Mesothelial cell of epicardium (in vitro differentiated cells): ENCODE measurements at regions not wholly inside any gene's neighbourhood (a gene's known extent, or its start where the extent isn't known, plus 50 kb on each side); places are given as distances from the start of the nearest gene placed in this dataset.

Experiments
- DNase-seq, 2 experiments: peaks; one replicate each; pipeline ENCODE4 v3.0.0; 2021; ENCODE audit warnings: low spot score in 2 of 2; ENCODE audit not compliant: unreplicated experiment in 2 of 2
- H3K27ac Mint-ChIP-seq: 2 replicates; pipeline ENCODE4 v1.8.0; 2021; ENCODE audit warnings: mixed read lengths
- H3K27me3 Mint-ChIP-seq: 2 replicates; pipeline ENCODE4 v1.8.0; 2021; ENCODE audit warnings: low read depth, mixed read lengths
- H3K36me3 Mint-ChIP-seq: 2 replicates; pipeline ENCODE4 v1.8.0; 2021; ENCODE audit warnings: mixed read lengths
- H3K4me1 Mint-ChIP-seq: 2 replicates; pipeline ENCODE4 v1.8.0; 2021; ENCODE audit warnings: mixed read lengths
- H3K4me3 Mint-ChIP-seq: 2 replicates; pipeline ENCODE4 v1.8.0; 2021; ENCODE audit warnings: mild to moderate bottlenecking, moderate library complexity, mixed read lengths
- H3K9me3 Mint-ChIP-seq: 2 replicates; pipeline ENCODE4 v1.8.0; 2021; ENCODE audit warnings: mixed read lengths
- CTCF ChIP-seq: fragments of 200-600 bp; sonication (generic); IDR thresholded peaks from one replicate; pipeline ENCODE4 v1.5.0; 2021; ENCODE audit warnings: antibody characterized with exemption; ENCODE audit not compliant: unreplicated experiment

- Mint-ChIP-seq H3K4me1 (peaks cover 8% of the 10 kb centered on the region), H3K27me3 (no peaks in the 10 kb centered on the region), H3K36me3 (peaks cover 6% of the 10 kb centered on the region)
Measured at GRCh38 chr5:96243862-96244261, 189.2 kb downstream of the PCSK1 start.

GRCh38 chr5:96243203-96243602 is 189.8 kb downstream of the PCSK1 start:
- H3K9me3 Mint-ChIP-seq: no peaks in the 10 kb centered on the region
- no peak for DNase-seq
- H3K36me3 Mint-ChIP-seq: peaks cover 6% of the 10 kb centered on the region
- no peaks in the 10 kb centered on the region for H3K27me3 Mint-ChIP-seq
- H3K4me3 Mint-ChIP-seq: no peak overlapping the region
- H3K4me1 Mint-ChIP-seq: peaks cover 8% of the 10 kb centered on the region
- TF ChIP-seq CTCF: no peak
- H3K27ac Mint-ChIP-seq: no peak overlapping the region

More at GRCh38 chr5:96243862-96244261, 189.2 kb downstream of the PCSK1 start:
- no peak overlapping the region for H3K4me3 Mint-ChIP-seq
- no peak overlapping the region for H3K27ac Mint-ChIP-seq
- no peaks in the 10 kb centered on the region for H3K9me3 Mint-ChIP-seq
- no peak for DNase-seq
- no peak for TF ChIP-seq CTCF

GRCh38 chr5:96242571-96242970 is 190.5 kb downstream of the PCSK1 start:
- Mint-ChIP-seq H3K4me3 (no peak overlapping the region), H3K27me3 (no peaks in the 10 kb centered on the region), H3K36me3 (peaks cover 6% of the 10 kb centered on the region), H3K27ac (no peak overlapping the region), H3K9me3 (no peaks in the 10 kb centered on the region), H3K4me1 (peaks cover 7% of the 10 kb centered on the region)
- no peak for DNase-seq
- TF ChIP-seq CTCF: no peak

GRCh38 chr5:96236831-96237230 is 196.2 kb downstream of the PCSK1 start:
- no peak overlapping the region for H3K27ac Mint-ChIP-seq
- no peaks in the 10 kb centered on the region for H3K4me1 Mint-ChIP-seq
- no peak for TF ChIP-seq CTCF
- no peaks in the 10 kb centered on the region for H3K27me3 Mint-ChIP-seq
- no peaks in the 10 kb centered on the region for H3K36me3 Mint-ChIP-seq
- peaks cover 5% of the 10 kb centered on the region for H3K9me3 Mint-ChIP-seq
- H3K4me3 Mint-ChIP-seq: no peak overlapping the region
- no peak for DNase-seq

GRCh38 chr5:96236051-96236450 is 197.0 kb downstream of the PCSK1 start:
- no peaks in the 10 kb centered on the region for H3K4me1 Mint-ChIP-seq
- no peaks in the 10 kb centered on the region for H3K27me3 Mint-ChIP-seq
- no peak for TF ChIP-seq CTCF
- no peak overlapping the region for H3K27ac Mint-ChIP-seq
- H3K36me3 Mint-ChIP-seq: no peaks in the 10 kb centered on the region
- no peak for DNase-seq
- H3K9me3 Mint-ChIP-seq: peaks cover 9% of the 10 kb centered on the region
- H3K4me3 Mint-ChIP-seq: no peak overlapping the region
